Mesodermal cell (in vitro differentiated cells): ENCODE measurements at regions not wholly inside any gene's neighbourhood (a gene's known extent, or its start where the extent isn't known, plus 50 kb on each side); places are given as distances from the start of the nearest gene placed in this dataset.
"Not testable (repeated sequence)": the region's sequence is repeated elsewhere in the genome, so short reads cannot be mapped to it uniquely, and the experiment has no call there.

Experiments used
- H3K27ac ChIP-seq: 2 replicates; pipeline ENCODE4 v1.7.0; 2013; ENCODE audit warnings: mild to moderate bottlenecking, low read depth, low read length, moderate library complexity; ENCODE audit not compliant: severe bottlenecking
- H3K36me3 ChIP-seq: 2 replicates; pipeline ENCODE4 v1.7.1; 2013; ENCODE audit warnings: mild to moderate bottlenecking, low read length, moderate library complexity; ENCODE audit not compliant: control insufficient read depth, insufficient read depth
- H3K4me1 ChIP-seq: one replicate; pipeline ENCODE4 v1.7.1; 2013; ENCODE audit warnings: mild to moderate bottlenecking, low read length; ENCODE audit not compliant: insufficient read depth, control insufficient read depth, poor library complexity, severe bottlenecking
- H3K4me3 ChIP-seq: 2 replicates; pipeline ENCODE4 v1.7.0; 2013; ENCODE audit warnings: low read length, control low read depth, mild to moderate bottlenecking; ENCODE audit not compliant: insufficient read depth, poor library complexity, severe bottlenecking; ENCODE audit errors: extremely low read depth
- H3K9me3 ChIP-seq: 2 replicates; pipeline ENCODE4 v1.7.1; 2013; ENCODE audit warnings: mild to moderate bottlenecking, low read length, moderate library complexity; ENCODE audit not compliant: control insufficient read depth
- WGBS, 2 experiments: methylation state at CpG; one replicate each; pipeline ENCODE4 v1.1.5; 2013; ENCODE audit warnings: missing lambda C conversion rate in 2 of 2; ENCODE audit not compliant: insufficient coverage in 2 of 2; 5-methylcytosine and 5-hydroxymethylcytosine counted together

- Histone ChIP-seq H3K9me3 (no peaks in the 10 kb centered on the region), H3K4me3 (no peak overlapping the region), H3K27ac (no peak overlapping the region), H3K4me1 (no peaks in the 10 kb centered on the region), H3K36me3 (no peaks in the 10 kb centered on the region)
Observed at GRCh38 chrX:21207080-21207479, 167.1 kb upstream of the CNKSR2 start.

- H3K4me3 ChIP-seq, H3K27ac ChIP-seq, H3K4me1 ChIP-seq, H3K9me3 ChIP-seq, H3K36me3 ChIP-seq: not testable (repeated sequence)
- no CpG with 5 or more reads among the region's 3 CpGs for WGBS, 2 experiments
Observed at GRCh38 chrX:21219208-21219607, 155.0 kb upstream of the CNKSR2 start.

DNA sequence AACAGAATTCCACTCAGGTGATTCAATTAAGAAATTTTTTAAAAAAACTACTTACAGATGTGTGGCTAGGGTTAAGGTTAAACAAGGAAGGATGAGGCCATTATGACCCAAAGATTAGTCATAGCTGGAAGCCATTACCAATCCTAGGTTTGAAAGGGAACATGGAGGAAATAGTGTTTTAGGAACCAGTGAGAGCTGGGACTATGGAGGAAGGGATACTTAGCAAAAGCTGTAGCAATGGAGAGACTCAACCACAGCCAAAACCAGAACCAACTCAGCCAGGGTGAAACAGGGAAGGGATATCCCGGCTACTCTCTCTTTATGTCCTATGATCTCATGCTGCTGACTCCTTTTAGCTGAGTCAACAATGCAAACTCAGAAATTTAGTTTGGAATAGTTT, 148.6 kb upstream of the CNKSR2 start:
- Histone ChIP-seq H3K9me3 (no peaks in the 10 kb centered on the region), H3K36me3 (no peaks in the 10 kb centered on the region), H3K4me1 (no peaks in the 10 kb centered on the region), H3K27ac (no peak overlapping the region), H3K4me3 (no peak overlapping the region)
- no CpG with 5 or more reads among the region's 1 CpG for WGBS, 2 experiments

GRCh38 chrX:21228974-21229373, 145.2 kb upstream of the CNKSR2 start:
- not testable (repeated sequence) for H3K27ac ChIP-seq, H3K4me3 ChIP-seq, H3K9me3 ChIP-seq, H3K36me3 ChIP-seq, H3K4me1 ChIP-seq
- WGBS, 2 experiments = no CpG with 5 or more reads among the region's 3 CpGs

DNA sequence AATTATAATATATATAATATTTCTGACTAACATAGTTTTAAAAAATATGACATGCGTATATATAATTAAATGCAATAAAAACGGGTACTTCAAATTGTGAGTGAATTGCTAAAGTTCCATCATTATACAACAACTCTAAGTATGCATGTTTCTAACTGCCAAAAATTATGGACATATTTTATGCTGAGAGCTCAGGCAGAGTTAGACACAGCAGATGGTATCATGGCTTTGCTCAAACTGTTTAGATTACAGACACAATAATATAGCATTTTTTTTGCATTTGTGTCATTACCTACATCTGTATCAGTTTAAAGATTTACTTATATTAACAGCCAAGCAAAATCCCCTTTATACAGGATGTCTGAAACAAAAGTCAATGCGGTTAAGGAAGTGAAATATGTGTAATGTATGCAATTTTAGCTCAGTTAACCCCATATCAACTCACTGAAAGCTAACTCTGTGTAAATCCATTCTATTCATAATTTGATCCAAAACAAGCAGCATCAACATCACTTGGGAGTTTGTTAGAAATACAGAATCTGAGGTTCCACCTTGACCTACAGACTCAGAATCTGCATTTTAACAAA, 119.1 kb upstream of the CNKSR2 start:
- Histone ChIP-seq H3K9me3 (no peaks in the 10 kb centered on the region), H3K4me3 (no peak overlapping the region), H3K27ac (no peak overlapping the region), H3K4me1 (no peaks in the 10 kb centered on the region), H3K36me3 (no peaks in the 10 kb centered on the region)
- WGBS, 2 experiments = no CpG with 5 or more reads among the region's 3 CpGs

GRCh38 chrX:21266949-21267348, 107.3 kb upstream of the CNKSR2 start:
- Histone ChIP-seq H3K9me3 (no peaks in the 10 kb centered on the region), H3K4me3 (no peak overlapping the region), H3K27ac (no peak overlapping the region), H3K36me3 (no peaks in the 10 kb centered on the region), H3K4me1 (no peaks in the 10 kb centered on the region)
- WGBS, 2 experiments = no CpG with 5 or more reads among the region's 1 CpG

- Histone ChIP-seq H3K4me3 (no peak overlapping the region), H3K9me3 (no peaks in the 10 kb centered on the region), H3K4me1 (no peaks in the 10 kb centered on the region), H3K27ac (no peak overlapping the region), H3K36me3 (no peaks in the 10 kb centered on the region)
- 100% methylated on average over 1 of the region's 8 CpGs; no CpG with 5 or more reads in 1 of the 2 experiments for WGBS, 2 experiments
Observed at GRCh38 chrX:21276736-21277433, 97.3 kb upstream of the CNKSR2 start.

DNA sequence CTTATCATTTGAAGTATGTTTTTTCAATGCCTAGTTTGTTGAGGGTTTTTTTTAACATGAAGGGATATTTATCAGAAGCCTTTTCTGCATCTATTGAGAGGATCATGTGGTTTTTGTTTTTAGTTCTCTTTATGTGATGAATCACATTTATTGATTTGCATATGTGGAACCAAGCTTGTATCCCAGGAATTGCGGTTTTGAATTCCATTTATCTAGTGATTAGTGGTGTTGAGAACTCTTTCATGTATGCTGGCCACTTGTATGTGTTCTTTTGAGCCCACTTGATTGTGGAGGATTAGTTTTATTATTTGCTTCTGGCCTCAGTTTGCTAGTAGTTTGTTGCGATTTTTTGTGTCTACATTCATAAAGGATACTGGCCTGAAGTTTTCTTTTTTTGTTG, 85.0 kb upstream of the CNKSR2 start:
- no peaks in the 10 kb centered on the region for H3K36me3 ChIP-seq
- H3K27ac ChIP-seq = no peak overlapping the region
- 80 to 88% methylated on average over 1 of the region's 2 CpGs for WGBS, 2 experiments
- H3K9me3 ChIP-seq = no peaks in the 10 kb centered on the region
- no peak overlapping the region for H3K4me3 ChIP-seq
- H3K4me1 ChIP-seq = no peaks in the 10 kb centered on the region

- no peaks in the 10 kb centered on the region for H3K36me3 ChIP-seq
- no peaks in the 10 kb centered on the region for H3K9me3 ChIP-seq
- H3K4me1 ChIP-seq = no peaks in the 10 kb centered on the region
- no peak overlapping the region for H3K4me3 ChIP-seq
- WGBS, 2 experiments = no CpG with 5 or more reads among the region's 12 CpGs
- H3K27ac ChIP-seq = no peak overlapping the region
Observed at GRCh38 chrX:21295246-21295820, 78.9 kb upstream of the CNKSR2 start.

DNA sequence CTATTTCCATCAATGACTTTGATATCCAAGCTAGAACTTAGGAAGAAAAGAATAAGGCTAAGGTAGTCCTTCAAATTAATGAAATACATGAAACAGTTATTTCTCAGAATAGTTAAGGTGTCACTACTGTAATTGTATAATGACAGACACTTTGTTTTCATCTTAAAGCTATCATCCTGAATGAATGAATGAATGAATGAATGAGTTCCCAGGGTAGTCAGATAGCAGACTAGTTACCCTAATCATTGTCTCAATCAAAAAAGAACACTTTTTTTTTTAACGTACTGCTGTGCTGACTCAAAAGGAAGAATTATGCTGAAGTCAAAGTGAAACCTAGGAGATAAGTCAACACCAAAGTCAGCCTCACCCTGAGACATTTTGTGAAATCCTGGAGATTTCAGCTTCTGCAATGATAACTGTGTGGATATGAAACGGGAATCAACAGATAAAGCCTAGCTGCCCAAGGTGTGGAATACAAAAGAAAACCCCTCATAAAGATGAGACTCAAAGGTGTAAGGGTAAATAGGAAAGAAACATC, 68.3 kb upstream of the CNKSR2 start:
- no peaks in the 10 kb centered on the region for H3K9me3 ChIP-seq
- H3K36me3 ChIP-seq = no peaks in the 10 kb centered on the region
- WGBS, 2 experiments = no CpG with 5 or more reads among the region's 2 CpGs
- H3K4me1 ChIP-seq = no peaks in the 10 kb centered on the region
- H3K4me3 ChIP-seq = no peak overlapping the region
- H3K27ac ChIP-seq = no peak overlapping the region

DNA sequence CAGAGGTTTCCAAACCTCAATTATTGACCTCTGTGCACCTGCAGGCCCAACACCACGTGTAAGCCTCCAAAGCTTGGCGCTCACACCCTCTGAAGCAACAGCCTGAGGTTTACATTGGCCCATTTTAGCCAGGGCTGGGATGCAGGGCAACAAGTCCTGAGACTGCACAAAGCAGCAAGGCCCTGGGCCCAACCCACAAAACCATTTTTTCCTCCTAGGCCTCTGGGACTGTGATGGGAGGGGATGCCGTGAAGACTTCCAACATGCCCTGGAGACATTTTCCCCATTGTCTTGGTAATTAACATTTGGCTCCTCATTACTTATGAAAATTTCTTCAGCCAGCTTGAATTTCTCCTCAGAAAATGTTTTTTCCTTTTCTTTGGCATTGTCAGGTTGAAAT, 54.9 kb upstream of the CNKSR2 start:
- no peak overlapping the region for H3K27ac ChIP-seq
- WGBS, 2 experiments = 94 to 100% methylated on average over 1 to 2 of the region's 3 CpGs
- H3K4me1 ChIP-seq = no peaks in the 10 kb centered on the region
- H3K4me3 ChIP-seq = no peak overlapping the region
- no peaks in the 10 kb centered on the region for H3K9me3 ChIP-seq
- H3K36me3 ChIP-seq = no peaks in the 10 kb centered on the region
